Activated CD4-positive, CD25-positive, alpha-beta regulatory T cell treated with anti-CD3 and anti-CD28 coated beads, Interleukin-2, amount 50 U/mL, for 72 hours (primary cell): ENCODE measurements at regions not wholly inside any gene's neighbourhood (a gene's known extent, or its start where the extent isn't known, plus 50 kb on each side); places are given as distances from the start of the nearest gene placed in this dataset.
"Not testable (repeated sequence)": the region's sequence is repeated elsewhere in the genome, so short reads cannot be mapped to it uniquely, and the experiment has no call there.

Experiments
- DNase-seq: peaks from one replicate; pipeline ENCODE4 v3.0.0; 2021

DNA sequence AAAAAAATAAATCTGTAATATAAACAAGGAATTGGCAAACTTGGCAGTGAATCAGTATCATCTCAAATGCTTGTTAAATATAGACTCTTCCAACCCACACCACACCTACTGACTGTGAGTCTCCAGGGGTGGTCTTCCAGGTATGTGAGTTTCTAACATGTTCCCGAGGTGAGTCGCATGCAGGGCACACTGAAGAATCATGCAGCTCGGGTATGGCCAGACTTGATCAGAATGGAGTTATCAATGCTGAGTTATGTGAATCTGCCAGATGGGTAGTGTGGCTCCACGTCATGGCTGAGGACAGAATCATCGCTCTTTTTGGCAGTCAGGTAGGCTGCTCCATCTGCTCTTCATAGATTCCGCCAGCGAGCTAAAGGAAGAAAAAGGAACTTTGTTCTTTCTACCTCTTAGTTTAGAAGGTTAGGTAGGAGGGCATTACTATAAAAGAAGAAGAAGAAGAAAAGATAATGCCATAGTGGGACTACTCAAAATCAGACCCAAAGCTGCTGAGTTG, 1279.7 kb upstream of the ZEB2 start:
- no peak for DNase-seq

DNA sequence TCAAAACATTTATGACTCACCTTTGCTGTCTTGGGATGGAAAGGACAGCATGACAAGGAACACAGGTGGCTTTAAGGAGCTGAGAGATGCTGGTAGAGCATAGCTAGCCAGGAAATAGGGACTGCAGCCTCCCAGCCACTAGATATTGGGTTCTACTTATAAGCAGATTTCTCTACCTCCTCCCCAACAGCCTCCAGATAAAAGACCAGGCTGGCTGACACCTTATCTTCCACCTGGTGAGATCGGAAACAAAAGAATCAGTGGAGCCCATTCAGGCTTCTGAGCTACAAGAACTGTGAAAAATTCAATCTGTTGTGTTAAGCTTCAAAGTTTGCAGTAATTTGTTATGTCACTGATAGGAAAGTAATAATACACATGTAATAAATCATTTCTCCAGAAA, 1278.5 kb upstream of the ZEB2 start:
- DNase-seq: no peak

DNA sequence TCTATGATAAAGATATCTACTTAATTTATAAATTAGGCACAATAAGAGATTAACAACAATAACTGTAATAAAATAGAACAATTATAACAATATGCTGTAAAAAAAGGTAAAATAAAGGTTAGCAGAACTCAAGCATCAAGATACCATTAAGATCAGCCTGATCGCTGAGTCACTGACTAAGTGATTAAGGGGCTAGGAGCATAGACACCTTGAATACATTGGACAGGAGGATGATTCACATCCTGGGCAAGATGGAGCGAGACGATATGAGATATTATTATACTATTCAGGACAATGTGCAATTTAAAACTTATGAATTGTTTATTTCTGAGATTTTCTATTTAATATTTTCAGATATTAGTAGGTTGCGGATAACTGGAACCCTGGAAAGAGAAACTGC, 1277.8 kb upstream of the ZEB2 start:
- no peak for DNase-seq

DNA sequence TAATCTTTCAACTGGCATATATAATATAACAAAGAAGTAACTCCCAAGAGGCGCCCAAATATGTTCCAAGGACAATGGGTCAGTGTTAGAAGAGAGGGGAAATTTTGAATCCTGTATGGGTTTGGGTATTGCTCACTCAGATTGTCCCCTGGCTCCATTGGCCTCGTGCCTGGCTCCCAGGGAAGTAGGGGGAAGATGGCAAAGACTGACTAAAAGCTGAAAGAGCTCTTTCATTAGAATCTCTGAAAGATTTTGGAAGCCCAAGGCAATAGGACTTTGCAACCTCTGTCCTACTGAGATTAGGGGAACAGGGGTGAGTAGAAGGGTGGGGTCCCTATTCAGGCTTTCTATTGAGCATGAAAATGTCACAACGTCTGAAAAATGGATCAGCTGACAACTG, 1272.8 kb upstream of the ZEB2 start:
- DNase-seq: no peak

DNA sequence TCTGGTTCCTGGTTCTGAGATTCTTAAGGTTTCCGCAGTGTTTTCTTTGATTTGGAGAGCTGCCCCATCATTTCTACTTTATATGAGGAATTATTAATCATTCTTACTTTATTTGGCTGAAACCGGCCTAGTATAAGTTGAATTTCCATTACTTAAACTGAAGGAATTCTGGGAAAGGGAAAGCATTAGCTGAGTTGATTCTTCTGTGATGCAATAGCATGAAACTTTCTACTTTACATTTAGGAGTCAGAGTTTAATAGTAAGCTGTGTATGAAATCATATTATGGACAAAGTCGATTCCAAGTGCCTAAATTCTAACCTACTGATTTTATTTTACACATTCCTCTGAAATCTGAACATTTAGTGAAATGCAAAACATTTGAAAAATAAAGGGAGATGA, 1269.7 kb upstream of the ZEB2 start:
- DNase-seq: no peak

DNA sequence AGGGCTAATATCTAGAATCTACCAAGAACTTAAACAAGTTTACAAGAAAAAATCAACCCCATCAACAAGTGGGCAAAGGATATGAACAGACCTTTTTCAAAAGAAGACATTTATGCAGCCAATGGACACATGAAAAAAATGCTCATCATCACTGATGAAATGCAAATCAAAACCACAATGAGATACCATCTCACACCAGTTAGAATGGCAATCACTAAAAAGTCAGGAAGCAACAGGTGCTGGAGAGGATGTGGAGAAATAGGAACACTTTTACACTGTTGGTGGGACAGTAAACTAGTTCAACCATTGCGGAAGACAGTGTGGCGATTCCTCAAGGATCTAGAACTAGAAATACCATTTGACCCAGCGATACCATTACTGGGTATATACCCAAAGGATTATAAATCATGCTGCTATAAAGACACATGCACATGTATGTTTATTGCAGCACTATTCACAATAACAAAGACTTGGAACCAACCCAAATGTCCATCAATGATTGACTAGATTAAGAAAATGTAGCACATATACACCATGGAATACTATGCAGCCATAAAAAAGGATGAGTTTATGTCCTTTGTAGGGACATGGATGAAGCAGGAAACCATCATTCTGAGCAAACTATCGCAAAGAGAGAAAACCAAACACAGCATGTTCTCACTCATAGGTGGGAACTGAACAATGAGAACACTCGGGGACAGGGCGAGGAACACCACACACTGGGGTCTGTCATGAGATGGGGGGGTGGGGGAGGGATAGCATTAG, 1267.9 kb upstream of the ZEB2 start:
- not testable (repeated sequence) for DNase-seq

DNA sequence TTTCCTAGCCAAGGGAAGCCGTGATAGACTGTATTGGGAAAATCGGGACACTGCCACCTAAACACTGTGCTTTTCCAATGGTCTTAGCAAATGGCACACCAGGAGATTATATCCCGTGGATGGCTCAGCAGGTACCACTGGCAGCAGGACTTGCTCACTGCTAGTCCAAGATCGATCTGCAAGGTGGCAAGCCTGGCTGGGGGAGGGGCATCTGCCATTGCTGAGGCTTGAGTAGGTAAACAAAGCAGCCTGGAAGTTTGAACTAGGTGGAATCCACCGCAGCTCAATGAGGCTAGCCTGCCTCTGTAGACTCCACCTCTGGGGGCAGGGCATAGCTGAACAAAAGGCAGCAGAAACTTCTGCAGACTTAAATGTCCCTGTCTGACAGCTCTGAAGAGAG, 1262.7 kb upstream of the ZEB2 start:
- DNase-seq: not testable (repeated sequence)

DNA sequence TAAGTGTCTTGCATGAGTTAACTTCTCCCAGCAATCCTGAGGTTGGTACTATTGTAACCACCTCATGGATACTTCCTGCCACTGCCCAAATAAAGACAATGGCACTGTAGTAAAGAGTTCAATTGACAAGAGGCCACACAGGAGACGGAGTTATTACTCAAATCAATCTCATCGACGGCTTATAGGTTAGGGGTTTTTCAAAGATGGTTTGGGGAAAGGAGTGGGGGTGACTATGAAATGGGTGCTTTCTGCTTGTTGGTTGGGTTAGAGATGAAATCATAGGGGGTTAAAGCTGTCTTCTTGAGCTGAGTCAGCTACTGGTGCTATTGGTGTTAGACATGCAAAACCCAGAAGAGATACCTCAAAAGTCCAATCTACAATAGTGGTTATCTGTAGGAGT, 1258.0 kb upstream of the ZEB2 start:
- DNase-seq: no peak

DNA sequence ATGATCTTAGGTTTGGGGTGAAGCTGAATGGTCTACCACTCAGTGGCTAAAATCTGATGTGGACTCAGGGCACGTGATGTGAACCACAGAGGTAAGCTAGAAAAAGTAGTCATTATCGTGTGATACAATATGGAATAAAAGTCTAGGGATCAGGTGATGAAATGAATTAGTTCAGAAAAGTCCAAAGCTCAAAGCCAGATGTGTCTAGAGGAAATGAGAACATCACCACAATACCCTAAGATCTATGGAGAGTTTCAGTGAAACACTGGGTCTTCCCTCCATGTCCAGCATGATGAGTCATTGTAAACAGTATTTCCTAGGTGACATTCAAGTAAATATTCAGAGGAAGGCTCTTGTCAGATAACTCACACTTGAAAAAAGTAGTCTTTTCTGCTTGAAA, 1257.4 kb upstream of the ZEB2 start:
- no peak for DNase-seq

DNA sequence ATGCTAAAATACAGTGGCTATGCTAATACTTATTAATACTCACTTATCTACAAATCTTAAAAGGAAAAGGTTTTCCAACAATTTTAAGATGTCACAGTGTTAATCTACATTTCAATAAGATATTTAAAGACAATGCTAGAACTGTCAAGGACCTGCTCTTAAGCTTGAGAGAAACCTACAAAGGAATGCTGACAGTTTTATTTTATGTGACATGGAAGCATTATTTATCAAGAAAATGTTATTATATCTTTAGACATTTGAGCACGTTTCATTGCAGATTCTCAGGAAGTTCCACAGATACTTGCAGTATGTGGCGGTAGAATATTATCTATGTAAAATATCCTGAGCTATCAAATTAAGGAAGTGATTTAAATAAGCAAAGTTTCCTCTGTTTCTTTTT, 1255.7 kb upstream of the ZEB2 start:
- DNase-seq: no peak

DNA sequence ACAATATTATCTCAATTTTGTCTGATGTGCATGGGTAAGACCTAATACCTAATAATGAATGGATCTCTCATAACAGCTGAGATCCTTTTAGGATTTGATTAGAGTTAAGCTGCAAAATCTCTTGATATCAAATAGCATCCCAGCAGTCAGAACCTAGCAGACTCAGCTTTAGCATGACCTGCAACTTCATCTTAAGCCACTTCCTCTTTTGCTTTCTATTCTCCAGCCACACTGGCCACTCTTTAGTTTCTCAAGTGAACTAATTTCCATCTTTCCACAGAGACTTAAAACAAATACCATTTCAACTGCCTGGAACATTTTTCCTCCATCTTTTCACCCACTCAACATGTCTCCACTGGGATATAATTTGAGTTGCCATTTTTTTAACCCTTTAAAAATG, 1251.6 kb upstream of the ZEB2 start:
- DNase-seq: no peak

DNA sequence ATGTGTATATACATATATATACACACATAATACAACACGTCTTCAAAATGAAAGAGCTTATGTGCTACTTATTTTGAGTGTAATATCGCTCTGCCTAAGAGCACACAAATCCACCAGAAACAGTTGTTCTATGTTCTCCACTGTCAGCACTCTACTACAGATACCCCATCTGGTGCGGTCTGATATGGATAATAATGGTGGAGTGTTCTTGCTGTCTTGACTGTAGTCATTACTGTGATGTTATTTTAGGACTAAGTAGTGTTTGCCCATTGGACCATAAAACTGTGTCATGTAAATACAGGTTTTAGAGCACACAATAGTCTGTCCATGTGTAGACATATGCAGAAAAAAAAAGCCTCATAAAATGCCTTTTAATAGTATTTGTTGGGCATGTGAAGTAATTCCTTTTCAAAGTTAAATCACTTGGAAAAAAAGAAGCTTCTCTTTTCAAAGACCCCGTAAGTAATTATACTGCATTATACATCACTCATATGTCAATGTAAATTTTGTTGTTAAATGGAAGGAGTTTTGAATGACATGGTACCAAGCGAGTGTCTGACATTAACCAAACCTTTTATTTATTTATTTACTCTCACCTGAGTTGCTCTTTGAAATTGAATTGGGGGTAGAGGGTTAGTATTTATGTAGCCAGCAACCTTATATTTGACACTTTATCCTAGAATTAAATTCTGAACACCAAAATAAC, 1249.2 kb upstream of the ZEB2 start:
- no peak for DNase-seq

DNA sequence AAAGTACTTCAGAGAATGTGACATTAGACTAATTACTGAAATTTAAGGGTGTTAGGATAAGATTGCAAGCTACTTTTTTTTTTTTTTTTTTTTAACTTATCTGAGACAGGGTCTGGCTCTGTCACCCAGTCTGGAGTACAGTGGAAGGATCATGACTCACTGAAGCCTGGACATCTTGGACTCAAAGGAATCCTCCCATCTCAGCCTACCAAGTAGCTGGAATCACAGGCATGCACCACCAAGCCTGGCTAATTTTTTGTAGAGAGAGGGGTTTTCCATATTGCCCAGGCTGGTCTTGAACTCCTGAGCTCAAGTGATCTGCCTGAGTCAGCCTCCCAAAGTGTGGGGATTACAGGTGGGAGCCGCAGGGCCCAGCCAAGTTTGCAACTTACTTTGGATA, 1246.0 kb upstream of the ZEB2 start:
- DNase-seq: no peak

DNA sequence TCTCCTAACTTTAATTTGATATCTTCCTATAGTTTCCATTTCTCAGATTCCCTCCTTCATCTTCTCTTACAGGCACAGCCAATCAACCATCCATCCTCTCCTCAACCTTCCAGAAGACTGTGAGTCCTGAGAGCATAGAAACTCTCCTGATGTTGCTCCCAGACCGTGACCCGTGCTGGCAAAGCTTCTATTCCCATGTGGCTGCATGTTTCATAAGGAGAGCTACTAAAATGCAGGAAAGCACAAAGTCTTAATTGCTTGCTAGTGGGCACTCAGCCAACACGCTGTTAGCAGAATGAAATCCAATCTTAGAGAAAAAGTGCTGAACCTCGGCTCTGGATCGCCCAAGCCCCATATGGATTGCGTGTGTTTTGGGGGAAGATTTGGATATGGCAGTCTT, 1244.7 kb upstream of the ZEB2 start:
- no peak for DNase-seq

DNA sequence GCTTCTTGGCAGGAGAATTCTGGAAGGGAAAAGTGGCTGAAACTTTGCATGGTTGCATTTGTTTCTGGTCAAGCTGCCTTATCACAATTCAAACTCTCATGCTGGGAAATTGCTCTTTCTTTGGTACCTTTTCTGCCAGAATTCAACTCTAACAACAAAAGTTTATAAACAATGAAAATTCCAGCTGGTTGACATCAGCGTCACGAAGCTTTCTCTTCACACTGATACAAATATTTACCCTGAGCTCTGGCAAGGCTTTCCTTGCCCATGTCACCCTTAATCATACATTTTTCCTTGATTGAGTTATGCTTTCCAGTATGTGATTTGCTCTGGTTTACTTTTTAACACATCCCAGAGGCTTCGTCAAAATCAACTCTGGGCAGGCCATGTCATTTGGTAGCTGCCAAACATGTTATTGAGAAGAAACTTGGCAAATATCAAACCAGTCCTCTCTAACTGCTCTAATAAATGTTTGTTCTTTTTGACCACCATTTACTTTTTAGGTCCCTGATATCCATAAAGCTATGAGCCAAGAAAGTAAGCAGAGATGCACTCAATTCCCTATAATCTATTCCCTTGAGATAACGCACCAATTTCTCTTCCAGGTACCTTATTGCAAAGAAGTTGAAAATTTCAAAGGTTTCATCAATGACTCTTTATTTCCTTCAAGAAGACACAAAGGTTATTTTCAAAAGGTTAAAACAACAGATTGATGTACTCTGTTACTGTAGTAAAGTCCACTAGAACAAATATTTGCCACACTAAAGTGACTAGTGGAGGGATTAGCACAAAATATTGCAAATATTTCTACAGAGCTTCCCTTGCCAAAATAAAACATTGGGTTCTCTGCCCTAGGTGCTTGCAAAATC, 1241.1 kb upstream of the ZEB2 start:
- DNase-seq: no peak

DNA sequence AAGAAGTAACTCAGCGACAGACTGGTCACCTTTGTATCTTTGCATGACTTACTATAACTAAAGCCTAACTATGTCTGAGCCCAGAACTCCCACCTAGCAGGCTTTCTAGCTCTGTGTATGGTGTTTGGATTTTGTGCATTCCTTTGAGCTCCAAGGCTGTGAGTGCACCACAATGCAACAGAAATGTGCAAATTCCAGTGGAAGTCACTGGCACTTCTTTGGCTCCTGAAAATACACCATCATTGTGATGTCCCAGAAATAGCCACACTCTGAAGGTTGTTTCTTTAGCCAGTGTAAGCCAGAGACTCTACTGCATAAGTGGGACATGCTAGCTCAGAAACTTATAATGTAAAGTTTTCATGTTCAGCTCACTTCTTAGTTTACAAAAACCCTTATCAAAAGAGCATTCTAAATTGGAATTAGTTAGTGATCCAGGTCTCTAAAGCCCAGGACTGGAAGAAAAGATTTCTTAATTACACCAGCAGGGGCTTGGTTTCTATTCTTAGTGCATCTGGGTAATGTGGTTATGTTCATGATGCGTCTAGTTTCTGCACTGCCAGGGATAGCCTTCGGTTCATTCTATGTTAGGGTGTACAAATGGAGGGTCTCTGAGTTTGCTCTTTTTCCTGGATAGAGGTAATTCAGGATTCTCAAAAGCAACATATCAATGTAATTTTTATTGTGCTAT, 1239.5 kb upstream of the ZEB2 start:
- no peak for DNase-seq

DNA sequence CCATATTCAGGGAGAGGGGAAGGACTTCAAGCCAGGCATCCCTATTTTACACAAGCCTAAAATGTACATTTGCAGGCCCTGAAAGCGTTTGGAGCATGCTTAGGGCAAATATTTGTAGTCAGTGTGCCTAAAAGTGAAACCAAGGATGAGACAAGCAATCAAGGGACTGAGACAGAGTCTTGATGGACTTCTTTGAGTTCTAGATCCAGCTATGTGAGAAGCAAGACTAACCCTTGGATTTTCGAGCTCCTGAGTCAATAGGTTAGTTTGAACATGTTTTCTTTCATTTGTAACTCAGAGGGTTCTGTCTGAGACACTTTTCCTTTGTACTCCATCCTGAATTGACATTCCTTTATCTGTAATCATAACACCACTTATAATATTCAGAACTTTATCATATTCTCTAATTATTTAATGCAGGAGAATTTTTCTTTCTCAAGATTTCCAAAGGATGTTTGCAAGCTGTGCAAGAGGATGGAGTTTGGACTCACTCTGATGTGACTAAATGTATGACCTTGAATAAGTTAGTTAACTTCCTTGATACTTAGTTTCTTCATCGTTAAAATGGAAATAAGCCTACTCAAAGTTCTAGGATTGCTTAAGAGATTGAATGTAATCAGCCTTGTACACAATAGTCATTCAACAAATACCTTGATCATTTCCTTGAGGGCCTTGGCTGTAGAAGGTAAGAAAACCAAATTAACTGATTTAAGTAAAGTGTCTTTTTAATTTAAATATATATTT, 1237.8 kb upstream of the ZEB2 start:
- DNase-seq: no peak

DNA sequence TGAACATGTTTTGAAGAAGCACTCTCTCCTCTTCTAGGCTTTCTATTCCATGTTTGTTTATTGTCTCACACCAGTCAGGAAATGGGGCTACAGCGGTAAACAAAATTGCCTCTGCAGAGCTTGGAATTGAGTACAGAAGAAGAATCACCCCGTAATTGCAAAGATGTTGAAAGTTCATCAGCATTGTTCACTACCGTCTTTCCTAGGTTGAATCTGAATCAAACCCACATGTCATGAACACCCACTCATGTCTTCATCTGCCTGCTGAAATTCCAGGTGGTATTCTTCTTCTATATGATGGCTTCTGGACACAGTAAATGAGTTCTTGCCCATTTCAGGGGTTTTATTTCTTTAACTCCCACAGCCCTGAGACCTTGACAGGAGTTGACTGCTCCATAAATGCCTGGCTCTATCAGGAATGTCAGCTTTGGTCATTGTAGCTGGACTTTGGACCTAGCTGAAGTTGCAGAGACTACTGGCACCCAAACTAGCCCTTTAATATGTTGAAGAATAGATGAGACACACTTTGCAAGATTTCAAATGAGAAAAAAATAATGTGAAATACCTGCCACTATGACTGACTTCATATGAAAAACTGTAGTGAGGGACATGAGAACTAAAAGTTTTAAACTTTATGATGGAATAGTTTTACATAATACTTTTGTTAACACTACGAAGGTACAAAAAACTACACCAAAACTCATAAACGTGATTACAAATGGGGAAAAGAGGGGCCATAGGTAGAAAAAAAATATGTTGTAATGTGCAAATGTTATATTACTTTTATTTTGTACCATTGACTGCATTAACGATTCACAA, 1235.3 kb upstream of the ZEB2 start:
- no peak for DNase-seq

DNA sequence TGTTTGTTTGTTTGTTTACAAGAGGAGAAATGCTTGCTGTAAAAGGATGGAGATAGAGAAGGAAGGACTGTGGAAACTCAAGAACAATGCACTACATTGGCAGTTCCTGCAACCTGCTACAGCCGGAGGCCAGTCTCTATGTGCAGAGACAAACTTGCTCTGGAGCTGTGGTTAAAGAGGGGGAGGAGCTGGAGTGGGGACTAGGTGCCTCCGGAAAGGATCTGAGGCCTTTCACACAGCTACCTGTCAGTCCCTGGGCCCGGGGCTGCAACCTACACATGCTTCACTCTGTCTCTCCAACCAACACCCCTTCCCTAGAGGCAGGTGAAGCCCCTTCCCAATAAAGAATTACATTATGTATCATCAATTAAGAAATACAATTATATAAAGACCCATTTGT, 1234.0 kb upstream of the ZEB2 start:
- no peak for DNase-seq

DNA sequence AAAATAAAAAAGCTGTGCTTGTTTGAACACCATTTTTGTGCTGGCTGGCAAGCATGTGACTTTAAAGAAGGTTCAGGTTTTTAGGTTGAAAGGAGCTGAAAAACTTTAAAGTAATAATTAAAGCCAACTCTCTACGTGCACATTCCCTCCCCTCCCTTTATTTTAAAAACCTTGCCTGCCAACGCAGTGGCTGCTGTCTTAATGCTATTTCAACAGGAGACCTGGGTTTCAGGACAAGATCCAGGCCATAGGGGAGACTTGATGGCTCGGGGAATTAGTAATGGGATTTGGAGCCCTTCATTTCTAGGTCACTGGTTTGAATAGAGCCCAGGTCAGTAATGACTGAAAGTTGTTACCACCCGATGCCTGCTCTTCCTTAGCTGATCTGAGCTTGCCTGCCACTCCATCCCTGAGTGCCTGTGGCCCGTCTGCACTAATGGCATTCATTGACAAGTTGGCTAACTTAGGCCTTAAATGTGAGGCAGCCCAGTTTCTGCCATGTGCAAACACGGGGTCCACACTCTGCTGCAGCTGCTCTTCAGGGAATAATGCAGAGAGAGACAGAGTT, 1233.2 kb upstream of the ZEB2 start:
- no peak for DNase-seq
